Liver (tissue), 6 donors: ENCODE measurements at regions not wholly inside any gene's neighbourhood (a gene's known extent, or its start where the extent isn't known, plus 50 kb on each side); places are given as distances from the start of the nearest gene placed in this dataset.

Experiments
- DNase-seq: peaks from one replicate; pipeline ENCODE4 v3.0.0-alpha.2; 2017; ENCODE audit warnings: low spot score
- H3K27ac ChIP-seq, 2 donors: one replicate each; pipeline ENCODE4 v1.7.0; 2013; ENCODE audit warnings: inconsistent platforms in 2 of 2, low read length in 2 of 2, control low read depth in 1 of 2, low read depth in 1 of 2, mild to moderate bottlenecking in 1 of 2
- H3K27me3 ChIP-seq, 4 donors: one replicate each; pipeline versions ENCODE4 v1.6.1 to v1.7.0; 2013; ENCODE audit warnings: low read length in 3 of 4, inconsistent platforms in 1 of 4, mild to moderate bottlenecking in 1 of 4, moderate library complexity in 1 of 4; ENCODE audit not compliant: control insufficient read depth in 4 of 4, insufficient read depth in 4 of 4
- H3K36me3 ChIP-seq, 4 donors: one replicate each; pipeline versions ENCODE4 v1.6.1 to v1.7.0; 2013; ENCODE audit warnings: low read length in 3 of 4, mild to moderate bottlenecking in 3 of 4, low read depth in 1 of 4, moderate library complexity in 1 of 4; ENCODE audit not compliant: control insufficient read depth in 4 of 4, insufficient read depth in 3 of 4
- H3K4me1 ChIP-seq, 4 donors: one replicate each; pipeline versions ENCODE4 v1.6.1 to v1.7.0; 2013; ENCODE audit warnings: low read length in 3 of 4, mild to moderate bottlenecking in 3 of 4, moderate library complexity in 1 of 4; ENCODE audit not compliant: control insufficient read depth in 4 of 4, insufficient read depth in 4 of 4
- H3K4me3 ChIP-seq, 3 donors: one replicate each; pipeline versions ENCODE4 v1.6.1 to v1.7.0; 2013; ENCODE audit warnings: low read length in 3 of 3, control low read depth in 1 of 3, low read depth in 1 of 3, mild to moderate bottlenecking in 1 of 3
- H3K9ac ChIP-seq, 2 donors: one replicate each; pipeline ENCODE4 v1.7.0; 2013; ENCODE audit warnings: low read length in 2 of 2, mild to moderate bottlenecking in 2 of 2, moderate library complexity in 2 of 2, control low read depth in 1 of 2, low read depth in 1 of 2
- H3K9me3 ChIP-seq, 4 donors: one replicate each; pipeline versions ENCODE4 v1.6.1 to v1.7.0; 2013; ENCODE audit warnings: low read length in 3 of 4; ENCODE audit not compliant: control insufficient read depth in 4 of 4
- EGR1 ChIP-seq, 2 donors: IDR thresholded peaks; 2 replicates each; pipeline ENCODE4 v1.6.1; 2016 to 2018; ENCODE audit warnings: antibody characterized with exemption in 2 of 2, low read depth in 2 of 2
- FOXA1 ChIP-seq: IDR thresholded peaks from 2 replicates; pipeline ENCODE4 v1.6.1; 2016; ENCODE audit warnings: antibody characterized with exemption
- FOXA2 ChIP-seq: IDR thresholded peaks from 2 replicates; pipeline ENCODE4 v1.6.1; 2016; ENCODE audit warnings: antibody characterized with exemption
- GABPA ChIP-seq, 2 donors: IDR thresholded peaks in 1 of 2; conservative IDR thresholded peaks in 1 of 2; 2 replicates each; pipeline ENCODE4 v1.6.1; 2016; ENCODE audit warnings: antibody characterized with exemption in 2 of 2, mild to moderate bottlenecking in 1 of 2, moderate library complexity in 1 of 2
- HNF4A ChIP-seq, 2 donors: conservative IDR thresholded peaks; 2 replicates each; pipeline ENCODE4 v1.6.1; 2016; ENCODE audit warnings: antibody characterized with exemption in 2 of 2, mild to moderate bottlenecking in 2 of 2
- HNF4G ChIP-seq: IDR thresholded peaks from 2 replicates; pipeline ENCODE4 v1.6.1; 2016; ENCODE audit warnings: antibody characterized with exemption
- NR2F2 ChIP-seq: IDR thresholded peaks from 2 replicates; pipeline ENCODE4 v1.6.1; 2016; ENCODE audit warnings: antibody characterized with exemption
- RXRA ChIP-seq, 2 donors: IDR thresholded peaks; 2 replicates each; pipeline ENCODE4 v1.6.1; 2017 to 2018; ENCODE audit warnings: antibody characterized with exemption in 2 of 2, mild to moderate bottlenecking in 1 of 2
- SP1 ChIP-seq: IDR thresholded peaks from 2 replicates; pipeline ENCODE4 v1.6.1; 2018; ENCODE audit warnings: antibody characterized with exemption, mild to moderate bottlenecking
- TAF1 ChIP-seq: conservative IDR thresholded peaks from 2 replicates; pipeline ENCODE4 v1.6.1; 2016; ENCODE audit warnings: antibody characterized with exemption, mild to moderate bottlenecking
- YY1 ChIP-seq: IDR thresholded peaks from 2 replicates; pipeline ENCODE4 v1.6.1; 2016; ENCODE audit warnings: antibody characterized with exemption, mild to moderate bottlenecking
- TF ChIP-seq, protein P1 (sequence below): IDR thresholded peaks from 2 replicates; pipeline ENCODE4 v1.6.1; 2016; ENCODE audit warnings: antibody characterized with exemption
- TF ChIP-seq, protein P2 (sequence below): IDR thresholded peaks from 2 replicates; pipeline ENCODE4 v1.6.1; 2016; ENCODE audit warnings: antibody characterized with exemption, mild to moderate bottlenecking
- TF ChIP-seq, protein P3 (sequence below): IDR thresholded peaks from 2 replicates; pipeline ENCODE4 v1.6.1; 2016; ENCODE audit warnings: antibody characterized with exemption
- donor health status: healthy.
- donor health status: healthy.
- donor health status: healthy.

DNA sequence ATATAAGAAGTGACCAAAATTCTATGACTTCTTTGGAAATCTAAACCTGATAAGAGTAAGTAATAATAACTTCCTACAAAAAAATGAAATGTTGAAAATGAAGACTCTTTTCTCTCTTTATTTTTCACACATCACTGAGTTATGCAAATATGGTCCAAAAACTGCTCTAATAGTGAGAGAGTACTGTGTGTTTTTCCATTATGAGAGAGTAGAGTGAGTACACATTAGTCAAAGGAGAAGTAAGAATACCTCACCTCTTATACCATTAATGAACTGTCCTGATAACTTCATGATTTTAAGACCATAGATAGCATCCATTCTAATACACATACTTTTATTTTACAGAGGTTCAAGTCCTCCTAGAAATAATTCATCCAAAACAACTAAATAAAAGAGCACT lies 1310.2 kb downstream of the SI start:
- H3K4me1 ChIP-seq, result no peaks in the 10 kb centered on the region
- DNase-seq, result no peak
- no peak overlapping the region for H3K4me3 ChIP-seq
- H3K9ac ChIP-seq, result no peak overlapping the region
- TF ChIP-seq SP1 (no peak), FOXA2 (no peak), HNF4G (no peak), HNF4A (conservative IDR thresholded peaks at IDR 0.05) (no peak), RXRA (IDR thresholded peaks at IDR 0.05) (no peak)
- TF ChIP-seq, protein P1, sequence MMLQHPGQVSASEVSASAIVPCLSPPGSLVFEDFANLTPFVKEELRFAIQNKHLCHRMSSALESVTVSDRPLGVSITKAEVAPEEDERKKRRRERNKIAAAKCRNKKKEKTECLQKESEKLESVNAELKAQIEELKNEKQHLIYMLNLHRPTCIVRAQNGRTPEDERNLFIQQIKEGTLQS, result no peak
- no peaks in the 10 kb centered on the region for H3K36me3 ChIP-seq
- no peaks in the 10 kb centered on the region for H3K27me3 ChIP-seq
- H3K27ac ChIP-seq, result no peak overlapping the region
- no peaks in the 10 kb centered on the region for H3K9me3 ChIP-seq

- Histone ChIP-seq H3K9me3 (peaks cover 0 to 2% (median 0%) of the 10 kb centered on the region in 4 donors), H3K27ac (no peak overlapping the region), H3K36me3 (no peaks in the 10 kb centered on the region), H3K9ac (no peak overlapping the region), H3K27me3 (no peaks in the 10 kb centered on the region), H3K4me3 (no peak overlapping the region), H3K4me1 (no peaks in the 10 kb centered on the region)
- TF ChIP-seq, protein P2, sequence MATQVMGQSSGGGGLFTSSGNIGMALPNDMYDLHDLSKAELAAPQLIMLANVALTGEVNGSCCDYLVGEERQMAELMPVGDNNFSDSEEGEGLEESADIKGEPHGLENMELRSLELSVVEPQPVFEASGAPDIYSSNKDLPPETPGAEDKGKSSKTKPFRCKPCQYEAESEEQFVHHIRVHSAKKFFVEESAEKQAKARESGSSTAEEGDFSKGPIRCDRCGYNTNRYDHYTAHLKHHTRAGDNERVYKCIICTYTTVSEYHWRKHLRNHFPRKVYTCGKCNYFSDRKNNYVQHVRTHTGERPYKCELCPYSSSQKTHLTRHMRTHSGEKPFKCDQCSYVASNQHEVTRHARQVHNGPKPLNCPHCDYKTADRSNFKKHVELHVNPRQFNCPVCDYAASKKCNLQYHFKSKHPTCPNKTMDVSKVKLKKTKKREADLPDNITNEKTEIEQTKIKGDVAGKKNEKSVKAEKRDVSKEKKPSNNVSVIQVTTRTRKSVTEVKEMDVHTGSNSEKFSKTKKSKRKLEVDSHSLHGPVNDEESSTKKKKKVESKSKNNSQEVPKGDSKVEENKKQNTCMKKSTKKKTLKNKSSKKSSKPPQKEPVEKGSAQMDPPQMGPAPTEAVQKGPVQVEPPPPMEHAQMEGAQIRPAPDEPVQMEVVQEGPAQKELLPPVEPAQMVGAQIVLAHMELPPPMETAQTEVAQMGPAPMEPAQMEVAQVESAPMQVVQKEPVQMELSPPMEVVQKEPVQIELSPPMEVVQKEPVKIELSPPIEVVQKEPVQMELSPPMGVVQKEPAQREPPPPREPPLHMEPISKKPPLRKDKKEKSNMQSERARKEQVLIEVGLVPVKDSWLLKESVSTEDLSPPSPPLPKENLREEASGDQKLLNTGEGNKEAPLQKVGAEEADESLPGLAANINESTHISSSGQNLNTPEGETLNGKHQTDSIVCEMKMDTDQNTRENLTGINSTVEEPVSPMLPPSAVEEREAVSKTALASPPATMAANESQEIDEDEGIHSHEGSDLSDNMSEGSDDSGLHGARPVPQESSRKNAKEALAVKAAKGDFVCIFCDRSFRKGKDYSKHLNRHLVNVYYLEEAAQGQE, result no peak
- TF ChIP-seq HNF4A (conservative IDR thresholded peaks at IDR 0.05), result no peak
- no peak for TF ChIP-seq TAF1
- TF ChIP-seq YY1, result no peak
- TF ChIP-seq FOXA2, result no peak
- TF ChIP-seq GABPA (IDR thresholded peaks at IDR 0.05 in 1 of 2, conservative IDR thresholded peaks at IDR 0.05 in 1 of 2), result no peak
- TF ChIP-seq, protein P3, sequence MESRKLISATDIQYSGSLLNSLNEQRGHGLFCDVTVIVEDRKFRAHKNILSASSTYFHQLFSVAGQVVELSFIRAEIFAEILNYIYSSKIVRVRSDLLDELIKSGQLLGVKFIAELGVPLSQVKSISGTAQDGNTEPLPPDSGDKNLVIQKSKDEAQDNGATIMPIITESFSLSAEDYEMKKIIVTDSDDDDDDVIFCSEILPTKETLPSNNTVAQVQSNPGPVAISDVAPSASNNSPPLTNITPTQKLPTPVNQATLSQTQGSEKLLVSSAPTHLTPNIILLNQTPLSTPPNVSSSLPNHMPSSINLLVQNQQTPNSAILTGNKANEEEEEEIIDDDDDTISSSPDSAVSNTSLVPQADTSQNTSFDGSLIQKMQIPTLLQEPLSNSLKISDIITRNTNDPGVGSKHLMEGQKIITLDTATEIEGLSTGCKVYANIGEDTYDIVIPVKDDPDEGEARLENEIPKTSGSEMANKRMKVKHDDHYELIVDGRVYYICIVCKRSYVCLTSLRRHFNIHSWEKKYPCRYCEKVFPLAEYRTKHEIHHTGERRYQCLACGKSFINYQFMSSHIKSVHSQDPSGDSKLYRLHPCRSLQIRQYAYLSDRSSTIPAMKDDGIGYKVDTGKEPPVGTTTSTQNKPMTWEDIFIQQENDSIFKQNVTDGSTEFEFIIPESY, result no peak
- no peak for TF ChIP-seq SP1
- TF ChIP-seq, protein P1, result no peak
- no peak for TF ChIP-seq RXRA (IDR thresholded peaks at IDR 0.05)
- TF ChIP-seq FOXA1, result no peak
- TF ChIP-seq EGR1 (IDR thresholded peaks at IDR 0.05; ENCODE audit: low read depth in 2 of 2), result no peak
- TF ChIP-seq HNF4G, result no peak
- TF ChIP-seq NR2F2, result no peak
- no peak for DNase-seq
These were observed 1312.2 kb downstream of the SI start for GRCh38 chr3:163766112-163766511.
